GM18870 (cell line): ENCODE measurements at regions not wholly inside any gene's neighbourhood (a gene's known extent, or its start where the extent isn't known, plus 50 kb on each side); places are given as distances from the start of the nearest gene placed in this dataset.

ENCODE experiments used
- ATAC-seq: cut with Tn5 transposase; IDR thresholded peaks from one replicate; pipeline ENCODE4 v1.9.1; 2021; ENCODE audit warnings: moderate library complexity; ENCODE audit not compliant: unreplicated experiment

DNA sequence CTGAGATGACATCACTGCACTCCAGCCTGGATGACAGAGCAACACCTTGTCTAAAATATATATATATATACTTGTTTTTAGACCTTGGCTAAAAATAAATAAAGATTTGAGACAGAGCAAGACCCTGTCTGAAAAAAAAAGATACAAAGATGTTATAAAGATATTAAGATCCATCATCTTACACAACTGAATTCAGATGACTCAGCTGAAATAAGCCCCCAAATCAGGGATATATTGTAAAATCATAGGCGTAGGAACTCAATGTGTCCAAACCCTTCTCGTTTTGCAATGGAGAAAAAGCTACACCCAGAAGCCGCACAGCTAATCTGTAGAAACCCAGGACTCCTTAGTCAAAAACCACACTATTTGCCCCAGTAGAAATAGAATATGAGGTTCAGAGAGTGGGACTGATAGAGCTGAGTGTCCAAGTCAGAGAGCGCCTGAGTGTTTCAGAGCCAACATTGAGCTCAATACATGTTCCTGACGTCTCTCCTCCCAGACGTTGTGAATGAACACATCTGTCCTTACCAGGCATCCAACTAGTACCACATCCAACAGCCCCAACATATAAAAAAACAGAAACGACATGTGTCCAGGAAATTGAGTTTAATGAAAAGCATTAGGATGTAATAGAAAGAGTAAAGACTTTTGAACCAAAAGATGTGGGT lies 207.9 kb upstream of the BLID start:
- ATAC-seq = no peak

DNA sequence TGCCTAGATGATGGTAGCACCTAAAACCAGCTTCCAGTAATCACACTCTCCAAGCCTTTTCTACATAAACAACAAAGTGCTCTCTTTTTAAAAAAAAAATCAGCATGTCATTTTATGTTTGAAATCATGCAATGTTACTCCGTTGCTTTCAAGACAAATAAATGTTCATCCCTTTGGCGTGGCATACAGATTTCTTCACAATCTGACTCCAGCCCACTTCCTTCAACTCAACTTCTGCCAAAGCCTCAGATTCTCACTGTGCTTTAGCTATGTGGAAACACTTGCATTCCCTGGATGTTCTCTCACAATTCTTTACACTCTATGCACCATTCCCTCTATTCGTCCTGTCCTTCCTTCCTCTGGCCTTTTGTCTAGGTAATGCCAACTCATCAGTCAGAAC lies 206.3 kb upstream of the BLID start:
- no peak for ATAC-seq

DNA sequence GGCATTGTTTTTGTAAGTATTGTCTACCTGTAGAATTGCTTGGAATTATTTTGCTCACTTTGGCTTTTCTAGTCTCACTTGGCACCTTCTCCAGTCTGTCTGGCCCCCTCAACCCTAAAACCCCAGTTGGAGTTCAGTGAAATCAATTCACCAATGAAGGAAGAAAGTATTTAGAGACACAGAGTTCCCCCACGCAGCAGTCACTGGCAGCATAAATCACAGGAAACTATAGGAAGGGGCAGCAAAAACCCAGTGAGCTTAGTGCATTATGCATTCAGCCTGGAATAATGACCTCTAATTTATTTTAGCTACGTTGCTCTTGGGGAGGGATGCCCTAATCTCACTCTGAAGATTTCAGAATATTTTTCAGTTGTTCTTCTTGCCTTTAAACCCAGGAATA lies 204.7 kb upstream of the BLID start:
- ATAC-seq = no peak

- ATAC-seq = no peak
Observed at GRCh38 chr11:122319691-122320620, 203.9 kb upstream of the BLID start.

DNA sequence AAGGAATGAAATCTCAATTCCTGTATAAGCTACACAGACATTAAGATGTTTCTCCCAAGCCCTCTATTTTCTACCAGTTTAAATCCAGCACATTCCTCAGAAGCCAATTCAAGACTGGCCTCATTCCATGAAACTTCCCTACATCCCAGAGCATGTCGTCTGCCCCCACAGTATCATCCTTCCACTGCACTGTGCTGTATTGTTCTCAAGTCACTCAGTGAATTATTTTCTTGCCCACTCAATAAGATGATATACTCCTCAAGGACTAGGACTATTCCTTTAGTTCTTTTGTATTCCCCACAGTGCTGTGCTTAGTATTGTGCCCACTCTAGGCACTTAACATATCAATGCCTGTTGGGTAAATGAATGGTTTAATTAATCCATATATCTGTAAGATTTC lies 203.1 kb upstream of the BLID start:
- ATAC-seq = no peak

DNA sequence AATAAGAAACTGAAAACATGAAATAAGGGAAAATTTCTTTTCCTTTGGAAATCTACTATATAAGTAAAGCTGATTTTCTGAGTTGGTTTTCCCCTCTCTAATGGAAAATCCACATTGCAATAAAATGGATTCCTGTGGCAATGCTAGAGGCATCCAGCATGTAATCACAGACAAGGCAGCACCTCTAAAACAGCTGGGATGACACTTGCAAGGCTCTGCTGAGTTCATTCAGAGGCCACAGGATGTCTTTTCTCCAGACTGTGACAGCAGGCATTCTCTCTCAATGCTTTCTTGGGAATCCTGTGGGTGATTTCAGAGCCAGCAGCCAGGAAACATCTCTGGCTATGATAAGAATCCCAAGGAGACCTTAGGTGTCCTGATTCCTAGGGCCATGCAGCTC lies 201.3 kb upstream of the BLID start:
- no peak for ATAC-seq

DNA sequence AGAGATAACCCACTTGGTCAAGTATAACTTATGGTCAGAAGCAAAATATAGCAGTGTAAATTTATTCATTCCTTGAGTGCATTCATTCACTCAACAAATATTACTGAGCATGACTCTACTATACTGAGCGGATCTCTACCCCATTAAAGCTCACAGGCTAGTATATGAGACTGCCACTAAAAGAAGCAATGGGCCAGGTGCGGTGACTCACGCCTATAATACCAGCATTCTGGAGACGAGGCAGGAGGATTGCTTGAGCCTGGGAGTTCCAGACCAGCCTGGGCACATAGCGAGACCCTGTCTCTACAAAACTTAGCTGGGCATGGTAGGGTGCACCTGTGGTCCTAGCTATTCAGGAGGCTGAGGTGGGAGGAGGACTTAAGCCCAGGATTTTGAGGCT lies 197.6 kb upstream of the BLID start:
- ATAC-seq = no peak

- ATAC-seq = no peak
Observed at GRCh38 chr11:122311216-122311755, 195.3 kb upstream of the BLID start.

DNA sequence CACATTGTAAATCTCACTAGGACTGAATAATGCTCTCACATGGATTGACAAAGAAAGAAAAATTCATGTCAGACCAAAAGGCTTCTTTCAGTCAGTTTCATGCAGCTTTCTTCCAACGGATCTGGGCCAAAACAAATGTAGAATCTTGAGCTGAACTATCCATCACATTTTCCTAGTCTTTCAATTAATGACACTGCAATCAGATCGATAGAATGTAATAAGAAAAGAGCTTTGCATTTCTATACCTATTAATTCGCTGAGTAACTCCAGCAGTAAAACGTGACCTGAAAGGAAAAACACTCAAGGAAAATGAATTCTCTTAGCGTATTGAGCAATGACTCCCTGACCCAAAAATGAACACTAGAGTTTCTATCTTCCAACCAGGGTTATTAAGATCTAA lies 194.8 kb upstream of the BLID start:
- ATAC-seq = no peak

GRCh38 chr11:122309262-122309925 lies 193.4 kb upstream of the BLID start:
- ATAC-seq = no peak

- ATAC-seq = no peak
Observed at GRCh38 chr11:122308226-122308625, 192.2 kb upstream of the BLID start.

GRCh38 chr11:122307476-122308035 lies 191.5 kb upstream of the BLID start:
- ATAC-seq = no peak

GRCh38 chr11:122306831-122307391 lies 190.9 kb upstream of the BLID start:
- no peak for ATAC-seq

DNA sequence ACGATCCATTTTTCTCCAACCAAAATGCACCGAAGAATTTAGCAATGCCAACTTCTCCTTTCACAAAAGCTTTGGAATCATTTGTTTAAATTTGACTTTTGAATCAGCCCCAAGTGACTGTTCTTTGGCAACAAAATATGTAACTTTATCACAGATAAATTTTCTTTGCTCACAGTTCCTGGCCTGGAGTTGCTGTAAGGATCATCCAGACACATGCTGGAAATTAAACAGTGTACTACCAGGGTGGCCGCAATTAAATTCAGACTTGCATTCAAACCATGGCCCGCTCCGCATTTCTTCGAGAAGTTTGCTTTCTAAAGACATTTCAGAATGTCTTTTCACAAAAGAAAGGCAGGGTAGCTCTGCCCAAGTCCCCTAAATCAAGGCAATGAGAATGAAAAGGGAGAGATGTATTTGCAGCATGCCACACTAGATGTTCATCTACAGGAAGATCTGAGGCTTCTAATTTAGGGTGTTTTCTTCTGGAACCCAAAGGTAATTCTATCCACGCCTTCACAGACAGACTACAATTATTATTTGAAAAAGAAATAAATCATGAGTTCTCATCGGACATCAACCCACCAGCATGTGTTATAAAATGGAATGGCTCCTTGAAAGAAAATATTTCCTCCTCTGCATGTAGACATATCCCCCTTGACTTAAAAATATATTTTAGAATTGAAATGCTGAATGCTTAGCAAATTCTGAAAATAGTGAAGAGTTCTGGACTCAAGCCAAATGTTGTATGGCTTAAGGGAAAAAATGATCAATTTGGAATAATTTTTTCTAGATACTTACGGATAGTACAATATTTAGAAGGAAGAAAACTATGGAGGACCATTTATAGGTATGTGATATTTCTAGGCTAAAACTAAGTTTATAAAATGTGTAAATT lies 189.7 kb upstream of the BLID start:
- ATAC-seq = no peak

DNA sequence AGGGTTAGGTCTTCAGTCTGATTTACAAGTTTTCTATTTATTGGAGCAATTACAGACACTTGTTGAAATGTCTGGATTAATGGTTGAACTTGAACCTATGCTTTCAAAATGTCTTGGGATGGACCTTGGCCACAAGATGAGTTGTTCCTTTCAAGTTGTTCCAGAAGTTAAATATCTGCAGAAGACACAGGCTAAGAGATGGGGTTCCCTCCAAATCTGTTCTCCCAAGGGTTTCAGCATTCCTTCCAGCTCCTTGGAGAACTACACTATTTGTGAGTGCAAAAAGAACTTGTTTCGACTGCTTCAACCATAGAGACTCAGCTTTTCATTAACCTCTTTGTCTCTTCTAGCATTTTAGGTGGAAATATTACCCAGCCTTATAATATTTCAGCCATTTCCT lies 189.0 kb upstream of the BLID start:
- no peak for ATAC-seq

GRCh38 chr11:122304306-122304705 lies 188.3 kb upstream of the BLID start:
- ATAC-seq = no peak

DNA sequence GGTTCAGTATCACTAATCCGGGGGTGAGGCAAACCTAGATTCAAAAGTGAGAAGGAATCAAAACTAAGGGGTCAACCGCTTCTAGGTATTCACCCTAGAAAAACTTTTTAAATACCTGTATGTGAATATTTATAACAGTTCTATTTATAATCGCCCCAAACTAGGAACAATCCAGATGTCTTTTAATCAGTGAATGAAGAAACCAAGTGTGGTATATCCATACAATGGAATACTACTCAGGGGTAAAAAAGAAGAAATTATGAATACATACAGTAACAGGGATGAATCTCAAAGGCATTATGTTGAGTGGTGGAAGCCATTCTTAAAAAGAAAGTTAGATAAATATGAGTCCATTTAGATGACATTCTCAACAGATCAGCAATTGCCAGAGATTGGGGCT lies 178.0 kb upstream of the BLID start:
- ATAC-seq = no peak

DNA sequence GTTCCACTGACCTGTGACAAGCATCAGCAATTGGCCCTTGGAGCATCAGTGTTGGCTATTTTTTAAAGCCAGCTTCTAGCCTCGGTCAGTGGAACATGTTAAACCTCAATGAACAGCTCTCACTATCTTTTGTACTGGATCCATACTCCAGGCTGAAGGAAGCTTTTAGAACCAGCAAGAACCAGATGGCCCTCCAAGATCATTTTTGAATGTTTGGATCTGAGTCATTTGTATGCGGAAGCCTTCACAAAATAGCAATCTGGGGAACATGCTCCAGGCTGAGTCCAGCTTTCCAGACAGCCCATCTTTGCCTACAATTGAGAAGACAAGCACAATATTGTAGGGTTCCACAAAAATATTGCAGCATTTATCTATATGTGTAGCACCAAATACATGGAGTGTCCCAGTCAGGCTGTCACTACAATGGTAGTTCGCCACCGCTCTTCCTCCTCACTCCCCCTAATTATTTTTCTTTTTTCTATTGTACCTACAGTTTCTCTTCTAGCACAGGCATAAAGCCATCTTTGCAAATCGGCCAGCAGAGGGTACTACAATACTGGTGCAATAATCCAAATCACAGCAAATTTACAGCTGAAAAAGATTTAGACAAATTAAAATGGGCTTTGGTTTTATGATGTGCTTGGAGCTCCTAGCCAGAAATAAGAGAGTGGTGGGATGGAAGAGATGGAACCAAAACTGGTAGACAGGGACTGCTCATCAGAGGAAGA lies 177.4 kb upstream of the BLID start:
- no peak for ATAC-seq

DNA sequence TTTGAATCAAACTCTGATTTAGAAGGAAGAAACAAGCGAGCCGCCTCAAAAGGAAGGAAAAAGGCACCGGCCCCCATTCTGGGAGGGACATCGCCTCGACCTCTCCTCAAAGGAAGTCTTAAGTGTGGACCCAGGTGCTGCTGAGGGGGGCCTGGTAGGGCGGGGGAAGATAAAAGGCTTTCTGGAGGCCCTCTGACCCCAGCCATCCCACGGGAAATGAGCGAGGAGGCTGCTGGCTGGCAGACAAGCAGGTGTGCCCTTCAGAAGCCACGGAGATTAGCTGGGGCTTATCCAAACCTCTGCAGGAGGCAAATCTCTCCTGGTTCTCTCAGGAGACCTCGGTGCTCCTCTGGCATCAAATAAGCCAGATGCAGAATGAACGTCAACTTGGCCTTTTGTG lies 171.4 kb upstream of the BLID start:
- no peak for ATAC-seq
